ENCODE measurements at regions not wholly inside any gene's neighbourhood (a gene's known extent, or its start where the extent isn't known, plus 50 kb on each side); places are given as distances from the start of the nearest gene placed in this dataset.
"Not testable (repeated sequence)": the region's sequence is repeated elsewhere in the genome, so short reads cannot be mapped to it uniquely, and the experiment has no call there.

- DNase-seq = no peak
Observed at GRCh38 chr4:12658146-12658545, 826.0 kb downstream of the RAB28 start.

DNA sequence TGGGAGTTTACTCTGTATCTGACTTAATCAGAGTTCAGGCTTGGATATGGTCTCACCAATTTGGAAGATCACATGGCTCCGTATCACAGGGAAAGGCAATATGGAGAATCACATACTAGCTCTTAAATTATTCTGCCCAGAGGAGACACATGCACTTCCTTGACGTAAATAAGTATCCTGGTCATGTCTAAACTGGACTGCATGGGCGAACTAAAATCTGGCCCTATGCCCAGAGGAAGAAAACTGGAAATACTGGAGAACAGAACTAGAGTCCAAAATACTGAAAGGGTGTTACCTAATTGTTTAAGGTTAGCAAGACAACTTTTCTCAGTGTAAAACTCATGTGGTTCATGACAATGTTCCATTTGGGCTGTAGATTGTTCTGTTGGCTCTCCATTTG, 832.3 kb downstream of the RAB28 start:
- no peak for DNase-seq

DNA sequence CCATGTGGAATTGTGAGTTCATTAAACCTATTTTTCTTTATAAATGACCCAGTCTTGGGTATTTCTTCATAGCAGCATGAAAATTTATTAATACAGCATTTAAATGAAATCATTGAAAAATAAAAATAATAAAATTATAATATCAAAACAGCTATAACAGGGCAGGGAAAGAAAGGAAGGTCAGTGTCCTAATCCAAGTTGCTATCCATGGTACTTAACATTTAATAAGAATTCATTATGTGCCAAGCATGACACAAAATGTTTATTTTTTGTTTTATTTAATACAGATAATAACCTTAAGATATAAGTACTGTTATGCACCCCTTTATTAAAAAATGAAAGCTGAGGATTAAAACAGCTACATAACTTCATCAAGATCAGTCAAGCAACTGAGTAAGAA, 838.4 kb downstream of the RAB28 start:
- DNase-seq = no peak

DNA sequence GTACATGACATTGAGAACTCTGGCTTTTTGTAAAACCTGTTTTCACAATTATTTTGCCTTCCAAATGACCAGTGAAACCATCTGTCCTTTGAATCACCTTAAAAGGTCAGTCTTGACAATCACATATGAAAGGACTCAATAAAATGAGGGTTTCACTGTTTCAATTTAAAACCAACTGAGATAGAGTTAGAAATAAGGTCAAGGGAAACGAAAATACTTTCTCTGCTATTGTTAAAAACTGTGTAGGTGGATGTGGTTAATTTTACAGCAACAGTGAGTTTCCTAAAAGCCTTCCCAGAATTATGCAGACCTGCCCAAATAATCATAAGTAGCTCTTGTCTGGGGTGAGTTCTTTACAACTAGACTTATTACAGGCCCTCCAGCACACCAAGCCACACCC, 839.9 kb downstream of the RAB28 start:
- DNase-seq = no peak

DNA sequence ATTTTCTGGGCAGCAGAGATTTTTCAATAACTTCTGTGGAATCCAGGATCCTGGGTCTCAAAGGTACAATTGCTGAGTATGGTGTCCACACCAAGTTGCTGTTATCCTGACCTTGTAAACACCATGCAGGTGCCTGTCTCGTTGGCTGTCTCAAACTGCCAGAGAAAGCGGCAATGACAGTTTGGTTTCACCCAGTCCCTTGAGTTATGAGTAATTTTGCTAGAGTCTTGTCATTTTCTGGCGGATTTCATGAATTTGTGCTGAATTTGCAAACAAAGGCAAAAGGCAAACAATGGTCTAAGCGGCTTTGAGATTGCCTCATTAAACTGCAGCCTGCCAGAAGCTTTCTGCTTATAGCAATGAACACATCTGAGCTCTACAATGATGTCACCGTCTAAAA, 847.9 kb downstream of the RAB28 start:
- no peak for DNase-seq

GRCh38 chr4:12635629-12636028, 848.5 kb downstream of the RAB28 start:
- no peak for DNase-seq

GRCh38 chr4:12633053-12633651, 851.0 kb downstream of the RAB28 start:
- no peak for DNase-seq

DNA sequence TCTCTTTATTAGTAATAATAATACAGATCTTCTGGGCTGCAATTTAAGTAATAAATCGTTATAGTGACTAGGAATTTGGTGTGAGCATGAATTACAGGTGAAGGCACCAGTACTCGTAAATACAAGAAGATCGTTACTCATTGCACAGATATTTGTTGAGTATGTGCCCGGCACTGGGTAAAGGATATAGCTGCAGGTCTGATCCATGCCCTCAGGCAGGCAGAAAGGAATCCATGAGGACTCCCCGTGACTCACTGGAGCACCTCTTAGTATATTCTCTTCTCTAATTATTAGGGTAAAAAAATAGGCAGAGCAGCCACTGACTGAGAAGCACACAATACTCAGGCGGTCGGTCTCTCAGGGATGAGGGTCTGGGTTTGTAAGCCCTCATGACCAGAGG, 868.3 kb downstream of the RAB28 start:
- DNase-seq = no peak

DNA sequence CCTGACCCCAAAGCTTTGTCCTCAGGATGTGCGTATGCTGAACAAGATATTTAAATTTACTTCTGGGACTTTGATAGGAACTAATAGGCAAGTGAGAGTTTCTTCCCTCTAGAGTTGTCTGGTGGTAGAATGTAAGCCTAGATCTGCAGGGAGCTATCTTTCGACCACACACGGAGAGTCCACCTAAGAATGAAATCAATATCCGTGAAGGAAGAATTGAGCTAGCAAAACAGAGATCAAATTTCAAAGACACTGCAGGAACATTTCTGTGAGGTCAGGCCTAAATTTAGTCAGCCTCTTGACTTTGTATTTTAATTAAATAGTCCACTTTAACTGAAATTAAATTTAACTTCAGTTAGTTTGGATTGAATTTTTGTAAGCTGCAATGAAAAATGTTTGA, 871.3 kb downstream of the RAB28 start:
- no peak for DNase-seq

DNA sequence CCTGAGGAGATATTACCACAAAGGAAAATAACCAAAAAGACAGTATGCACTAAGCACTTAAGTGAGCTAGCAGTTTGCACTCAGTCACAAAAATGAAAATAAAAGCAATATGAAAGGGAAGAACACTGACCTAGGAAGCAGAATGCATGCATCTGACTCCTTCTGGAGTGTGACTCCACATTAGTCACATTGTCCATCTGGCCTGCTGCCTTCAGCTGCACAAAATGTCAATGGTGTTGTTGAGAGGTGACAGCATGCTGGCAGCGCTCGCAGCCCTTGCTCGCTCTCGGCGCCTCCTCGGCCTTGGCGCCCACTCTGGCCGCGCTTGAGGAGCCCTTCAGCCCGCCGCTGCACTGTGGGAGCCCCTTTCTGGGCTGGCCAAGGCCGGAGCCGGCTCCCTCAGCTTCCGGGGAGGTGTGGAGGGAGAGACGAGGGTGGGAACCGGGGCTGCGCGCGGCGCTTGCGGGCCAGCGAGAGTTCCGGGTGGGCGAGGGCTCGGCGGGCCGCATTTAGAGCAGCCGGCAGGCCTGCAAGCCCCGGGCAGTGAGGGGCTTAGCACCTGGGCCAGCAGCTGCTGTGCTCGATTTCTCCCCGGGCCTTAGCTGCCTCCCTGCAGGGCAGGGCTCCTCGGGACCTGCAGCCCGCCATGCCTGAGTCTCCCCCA, 874.8 kb downstream of the RAB28 start:
- not testable (repeated sequence) for DNase-seq

GRCh38 chr4:12595986-12596385, 888.2 kb downstream of the RAB28 start:
- no peak for DNase-seq

- DNase-seq = no peak
Observed at GRCh38 chr4:12595489-12595888, 888.7 kb downstream of the RAB28 start.

DNA sequence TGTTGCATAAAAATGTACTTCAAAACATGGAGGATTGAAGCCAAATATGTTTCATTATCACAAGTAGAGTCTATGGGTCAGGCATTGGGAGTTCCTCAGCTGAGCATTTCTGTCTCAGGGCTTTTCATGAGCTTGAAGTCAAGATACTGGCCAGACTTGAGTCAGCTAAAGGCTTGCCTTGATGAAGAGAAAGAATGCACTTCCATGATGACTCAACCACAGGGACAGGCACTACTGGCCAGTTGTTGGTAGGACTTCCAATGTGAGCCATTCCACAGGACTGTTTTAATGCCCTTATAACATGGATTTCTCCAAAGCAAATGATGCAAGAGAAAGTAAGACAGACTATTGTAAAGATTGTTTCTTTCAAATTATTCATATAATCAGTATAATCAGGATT, 895.6 kb downstream of the RAB28 start:
- no peak for DNase-seq

DNA sequence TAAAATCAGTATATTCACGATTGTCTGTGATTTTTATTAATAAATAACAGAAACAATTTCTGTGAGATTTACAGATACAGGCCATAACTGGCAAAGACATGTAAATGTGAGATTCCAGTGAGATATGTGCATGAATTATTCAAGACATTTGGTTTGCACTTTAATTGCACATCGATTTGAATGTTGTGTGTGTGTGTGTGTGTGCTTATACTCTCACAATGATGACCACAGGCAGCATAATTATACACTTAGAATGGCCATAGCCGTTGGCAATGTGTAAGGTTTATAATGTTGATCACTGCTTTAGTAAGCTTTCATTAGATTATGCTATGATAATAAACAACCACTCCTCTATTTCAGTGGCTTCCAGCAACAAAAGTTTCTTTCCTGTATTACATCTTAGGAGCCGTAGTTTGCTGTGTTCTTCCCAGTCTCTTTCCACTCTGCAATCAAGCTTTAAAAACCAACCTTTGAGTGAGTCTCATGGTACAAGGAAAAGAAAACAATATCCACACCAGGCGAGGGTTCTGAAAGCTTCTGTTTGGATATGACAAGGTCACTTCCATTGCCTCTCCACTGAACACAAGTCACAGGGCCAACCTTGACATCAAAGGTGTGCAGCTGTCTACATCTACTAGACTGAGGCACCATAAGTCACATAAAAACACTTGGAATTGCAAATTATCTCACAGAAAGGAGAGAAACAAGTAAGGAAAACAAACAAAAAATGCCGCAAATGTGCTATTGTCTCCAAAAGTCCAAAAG, 897.7 kb downstream of the RAB28 start:
- no peak for DNase-seq

GRCh38 chr4:12584116-12584875, 899.8 kb downstream of the RAB28 start:
- no peak for DNase-seq

DNA sequence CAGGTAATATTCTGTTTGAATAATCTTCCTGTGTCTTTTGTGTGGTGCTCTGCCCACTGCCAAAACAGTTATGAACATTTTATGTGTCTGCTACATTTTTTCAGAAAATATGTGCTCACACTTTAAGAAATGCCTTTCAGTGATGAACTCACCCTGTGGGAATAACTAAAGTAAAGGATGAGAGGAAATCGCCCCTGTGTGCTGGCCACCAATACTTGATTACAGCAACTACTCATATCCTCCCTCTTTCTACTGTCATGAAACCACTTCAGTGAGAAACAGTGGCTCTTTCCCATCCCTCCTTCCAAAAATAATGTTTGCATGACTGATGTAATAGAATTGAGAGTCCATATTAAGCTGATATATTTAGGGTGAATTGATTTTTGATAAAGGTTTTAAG, 900.9 kb downstream of the RAB28 start:
- DNase-seq = no peak

GRCh38 chr4:12580787-12581186, 903.4 kb downstream of the RAB28 start:
- DNase-seq = no peak

DNA sequence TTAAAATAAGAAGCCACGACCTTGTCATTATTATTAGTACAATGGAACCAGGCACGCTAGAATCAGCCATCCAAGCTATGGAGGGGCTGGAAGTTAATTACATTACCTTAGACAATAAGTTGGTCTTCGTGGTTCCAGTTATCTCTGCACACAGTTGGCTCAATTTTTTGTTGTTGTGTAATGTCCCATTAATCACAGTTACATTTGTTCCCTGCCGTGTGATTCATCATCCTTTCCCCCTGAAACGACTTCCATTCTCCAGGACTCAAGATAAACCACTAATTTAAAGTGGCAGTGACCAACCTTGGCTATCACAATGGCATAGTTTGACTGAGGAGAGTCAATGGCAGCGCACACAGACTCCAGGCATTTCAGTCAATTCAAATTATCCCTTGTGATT, 905.0 kb downstream of the RAB28 start:
- DNase-seq = no peak

- DNase-seq = no peak
Observed at GRCh38 chr4:12576409-12576808, 907.7 kb downstream of the RAB28 start.

GRCh38 chr4:12573716-12574115, 910.4 kb downstream of the RAB28 start:
- DNase-seq = no peak

DNA sequence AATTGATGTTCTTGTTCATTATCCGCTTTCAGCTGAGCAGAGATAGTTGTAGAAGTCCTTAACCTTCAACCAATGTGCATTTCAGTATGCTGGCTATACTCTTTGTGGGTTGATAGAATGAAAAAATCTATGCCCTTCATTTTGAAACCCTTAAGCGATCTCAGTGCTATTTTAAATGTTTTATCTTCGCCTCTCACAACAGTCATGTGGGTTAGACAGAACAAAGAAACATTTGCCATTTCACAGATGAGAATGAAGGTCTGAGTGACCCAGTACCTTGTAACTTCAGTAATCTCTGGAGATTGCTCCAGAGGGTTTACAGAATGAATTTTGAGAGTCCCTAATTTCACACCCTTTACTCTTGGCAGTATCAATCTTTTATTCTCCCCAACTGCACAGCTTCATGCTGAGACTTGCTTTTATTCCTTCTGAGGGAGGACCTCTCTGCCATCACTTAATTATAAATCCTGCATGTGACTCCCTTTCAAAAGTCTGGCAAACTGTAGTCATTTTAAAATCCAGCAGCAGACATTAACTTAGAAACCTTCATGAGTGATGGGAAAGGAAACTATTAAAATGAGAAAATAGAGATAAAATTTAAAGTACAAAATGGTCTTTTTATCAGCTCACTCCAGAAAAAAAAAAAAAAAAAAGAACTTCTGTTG, 921.5 kb downstream of the RAB28 start:
- DNase-seq = no peak

- DNase-seq = no peak
Observed at GRCh38 chr4:12562021-12562420, 922.1 kb downstream of the RAB28 start.

DNA sequence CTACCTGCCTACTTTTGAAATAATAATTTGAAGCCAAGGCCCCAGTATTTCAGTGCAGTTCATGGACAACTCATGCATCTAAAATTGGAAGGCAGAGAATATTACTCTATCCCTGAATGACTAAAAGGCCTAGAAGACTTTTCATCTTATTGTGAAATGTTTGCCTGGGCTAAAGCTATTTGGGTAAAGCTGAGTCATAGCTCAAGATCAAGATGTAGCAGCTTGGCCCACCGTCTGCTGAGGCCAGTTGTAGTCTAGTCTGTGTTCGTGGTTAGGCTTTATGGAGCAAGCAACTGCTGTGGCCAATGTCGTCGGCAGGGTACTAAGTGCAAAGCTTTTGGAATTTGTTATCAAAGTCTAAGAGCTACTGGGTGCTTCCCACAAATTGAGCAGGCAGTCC, 929.1 kb downstream of the RAB28 start:
- no peak for DNase-seq
